GM18867 (cell line): ENCODE measurements at regions not wholly inside any gene's neighbourhood (a gene's known extent, or its start where the extent isn't known, plus 50 kb on each side); places are given as distances from the start of the nearest gene placed in this dataset.
"Not testable (repeated sequence)": the region's sequence is repeated elsewhere in the genome, so short reads cannot be mapped to it uniquely, and the experiment has no call there.

Source experiments
- ATAC-seq: cut with Tn5 transposase; IDR thresholded peaks from one replicate; pipeline ENCODE4 v1.9.1; 2021; ENCODE audit warnings: mild to moderate bottlenecking, moderate library complexity; ENCODE audit not compliant: unreplicated experiment

GRCh38 chr5:56309262-56309826 is 76.2 kb upstream of the ANKRD55 start:
- ATAC-seq = no peak

DNA sequence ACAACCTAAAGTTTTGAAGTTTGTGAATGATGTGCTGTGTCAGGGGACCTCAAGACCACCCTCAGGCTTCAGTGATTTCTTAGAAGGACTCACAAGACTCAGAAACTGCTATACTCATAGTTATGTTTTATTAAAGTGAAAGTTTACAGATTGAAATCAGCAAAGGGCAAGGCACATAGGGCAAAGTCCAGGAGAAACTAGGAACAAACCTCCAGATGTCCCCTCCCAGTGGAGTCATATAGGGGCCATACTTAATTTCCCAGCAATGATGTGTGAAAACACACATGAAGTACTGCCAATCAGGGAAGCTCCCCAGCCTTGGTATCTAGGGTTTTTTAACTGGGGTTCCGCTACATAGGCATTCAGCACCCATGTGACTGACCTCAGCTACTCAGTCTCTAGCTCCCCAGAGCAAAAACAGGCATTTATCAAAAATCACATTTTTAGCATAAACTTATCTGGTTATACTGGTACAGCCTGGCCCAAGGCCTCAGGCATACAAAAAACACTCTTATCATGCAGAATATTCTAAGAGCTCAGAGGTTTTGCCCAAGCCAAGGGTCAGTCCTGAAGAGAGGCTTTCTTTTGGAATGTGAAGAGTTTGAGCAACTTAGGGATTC is 74.7 kb upstream of the ANKRD55 start:
- no peak for ATAC-seq

- no peak for ATAC-seq
Measured at GRCh38 chr5:56306433-56307150, 73.5 kb upstream of the ANKRD55 start.

DNA sequence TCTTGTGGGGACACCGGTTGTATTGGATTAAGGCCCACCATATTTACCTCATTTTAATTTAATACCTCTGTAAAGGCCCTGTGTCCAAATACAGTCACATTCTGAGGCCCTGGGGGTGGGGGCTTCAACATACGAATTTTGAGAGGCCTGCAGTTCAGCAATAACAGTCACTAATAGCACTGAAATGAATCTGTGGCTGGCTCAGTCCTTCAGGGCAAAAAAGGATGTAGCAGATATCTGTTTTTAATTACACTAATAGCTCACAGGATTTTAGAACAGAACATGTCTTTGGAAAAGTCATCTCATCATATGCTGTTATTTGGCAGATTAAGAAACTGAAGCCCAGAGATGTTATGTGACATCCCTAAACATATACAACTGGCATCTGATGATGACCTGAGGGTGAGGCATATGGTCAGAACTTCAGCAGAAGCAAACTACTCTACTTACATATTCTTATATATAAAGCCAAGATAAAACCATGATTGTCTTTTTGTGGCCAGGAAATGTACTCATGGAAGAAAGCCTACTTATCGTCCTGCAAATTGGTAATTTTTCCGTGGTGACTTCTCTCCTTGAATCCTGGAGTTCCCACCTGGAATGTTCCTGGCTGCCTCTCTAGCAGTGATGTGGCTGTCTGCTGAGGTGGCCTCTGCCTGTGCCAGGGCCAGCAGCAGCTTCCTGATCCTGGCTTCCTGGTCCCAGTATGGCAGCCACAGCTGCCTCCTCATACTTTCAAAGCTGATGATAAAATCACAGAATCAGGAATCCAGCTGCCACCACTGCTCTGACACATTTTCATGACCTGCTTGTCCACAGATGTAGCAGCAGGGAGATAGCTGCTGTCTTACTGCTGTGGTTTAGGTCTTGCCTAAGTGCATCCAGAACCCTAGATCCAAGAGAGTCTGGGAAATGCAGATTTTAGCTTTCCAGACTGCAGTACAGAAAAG is 72.1 kb upstream of the ANKRD55 start:
- ATAC-seq = no peak

GRCh38 chr5:56303511-56303910 is 70.4 kb upstream of the ANKRD55 start:
- no peak for ATAC-seq

- no peak for ATAC-seq
Measured at GRCh38 chr5:56302027-56302426, 68.9 kb upstream of the ANKRD55 start.

DNA sequence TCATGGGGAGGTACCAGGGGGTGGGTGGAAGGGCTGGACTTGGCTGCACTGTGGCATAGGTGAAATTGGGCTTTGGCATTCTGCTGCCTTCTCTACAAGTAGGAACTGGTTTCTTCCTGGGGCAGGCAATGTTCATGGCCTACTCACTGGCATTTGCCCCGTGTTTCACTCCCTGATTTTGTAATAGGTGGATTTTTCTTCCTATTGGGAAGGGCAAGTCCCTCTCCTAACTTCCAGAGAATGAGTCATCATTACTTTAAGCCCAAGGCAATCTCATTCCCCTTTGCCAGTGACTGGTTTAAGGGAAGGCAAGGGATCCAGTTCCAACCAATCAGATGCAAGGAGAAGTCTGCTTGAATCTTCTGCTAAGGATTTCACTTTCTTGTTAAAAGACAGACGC is 67.9 kb upstream of the ANKRD55 start:
- no peak for ATAC-seq

DNA sequence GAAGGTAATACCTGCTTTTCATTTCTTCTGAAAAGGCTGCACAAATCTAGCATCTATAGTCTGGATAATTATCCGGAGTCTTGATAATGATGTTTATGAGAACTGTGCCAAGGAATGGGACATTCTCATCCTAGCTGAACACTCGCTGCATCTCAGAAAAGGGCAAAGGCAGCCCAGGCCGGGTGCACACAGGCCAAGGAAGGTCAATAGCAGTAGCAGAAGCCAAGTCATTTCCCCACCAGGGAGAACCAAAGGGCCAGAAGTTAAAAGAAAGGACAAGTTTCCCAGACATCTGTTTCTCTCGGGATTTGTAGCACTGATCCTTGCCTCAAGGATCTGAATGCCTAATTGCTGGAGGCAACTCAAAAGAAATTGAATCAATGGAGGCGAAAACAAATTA is 66.1 kb upstream of the ANKRD55 start:
- ATAC-seq = no peak

GRCh38 chr5:56298336-56299090 is 65.4 kb upstream of the ANKRD55 start:
- ATAC-seq = no peak

- ATAC-seq = no peak
Measured at GRCh38 chr5:56297851-56298250, 64.7 kb upstream of the ANKRD55 start.

DNA sequence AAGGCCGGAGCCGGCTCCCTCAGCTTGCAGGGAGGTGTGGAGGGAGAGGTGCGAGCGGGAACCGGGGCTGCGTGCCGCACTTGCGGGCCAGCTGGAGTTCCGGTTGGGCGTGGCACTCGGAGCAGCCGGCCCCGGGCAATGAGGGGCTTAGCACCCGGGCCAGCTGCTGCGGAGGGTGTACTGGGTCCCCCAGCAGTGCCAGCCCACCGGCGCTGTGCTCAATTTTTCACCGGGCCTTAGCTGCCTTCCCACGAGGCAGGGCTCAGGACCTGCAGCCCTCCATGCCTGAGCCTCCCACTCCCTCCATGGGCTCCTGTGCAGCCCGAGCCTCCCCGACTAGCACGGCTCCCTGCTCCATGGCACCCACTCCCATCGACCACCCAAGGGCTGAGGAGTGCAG is 62.2 kb upstream of the ANKRD55 start:
- ATAC-seq = not testable (repeated sequence)

- ATAC-seq = no peak
Measured at GRCh38 chr5:56294354-56294753, 61.2 kb upstream of the ANKRD55 start.

GRCh38 chr5:56292874-56293273 is 59.7 kb upstream of the ANKRD55 start:
- ATAC-seq = not testable (repeated sequence)

DNA sequence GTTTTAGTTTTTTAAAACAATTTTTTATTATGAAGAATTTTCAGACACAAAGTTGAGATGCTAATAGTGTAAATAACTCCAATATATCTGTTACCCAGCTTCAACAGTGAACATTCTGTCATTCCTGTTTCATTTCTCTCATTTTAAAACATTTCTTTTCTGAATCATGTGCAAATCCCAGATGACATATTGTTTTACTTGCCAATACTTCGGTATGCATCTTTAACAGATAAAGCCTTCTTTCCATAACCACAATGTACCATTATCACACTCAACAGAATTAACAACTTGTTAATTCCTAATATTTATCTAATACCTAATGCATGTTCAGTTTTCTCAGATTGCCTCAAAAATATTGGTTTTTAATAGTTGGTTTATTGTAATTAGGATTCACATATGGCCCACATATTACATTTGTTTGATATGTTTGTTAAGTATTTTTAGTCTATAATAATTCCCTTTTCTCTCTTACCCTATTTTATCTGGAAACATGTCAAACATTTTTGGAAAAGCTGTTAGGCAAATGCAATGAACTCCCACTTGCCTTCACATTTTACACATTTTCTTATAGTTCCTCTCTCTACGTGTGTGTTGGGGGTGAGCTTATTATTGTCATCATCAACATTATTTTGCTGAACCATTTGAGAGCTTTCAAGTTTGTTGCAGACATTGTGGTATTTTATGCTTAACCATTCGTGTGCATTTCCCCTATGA is 58.7 kb upstream of the ANKRD55 start:
- no peak for ATAC-seq

DNA sequence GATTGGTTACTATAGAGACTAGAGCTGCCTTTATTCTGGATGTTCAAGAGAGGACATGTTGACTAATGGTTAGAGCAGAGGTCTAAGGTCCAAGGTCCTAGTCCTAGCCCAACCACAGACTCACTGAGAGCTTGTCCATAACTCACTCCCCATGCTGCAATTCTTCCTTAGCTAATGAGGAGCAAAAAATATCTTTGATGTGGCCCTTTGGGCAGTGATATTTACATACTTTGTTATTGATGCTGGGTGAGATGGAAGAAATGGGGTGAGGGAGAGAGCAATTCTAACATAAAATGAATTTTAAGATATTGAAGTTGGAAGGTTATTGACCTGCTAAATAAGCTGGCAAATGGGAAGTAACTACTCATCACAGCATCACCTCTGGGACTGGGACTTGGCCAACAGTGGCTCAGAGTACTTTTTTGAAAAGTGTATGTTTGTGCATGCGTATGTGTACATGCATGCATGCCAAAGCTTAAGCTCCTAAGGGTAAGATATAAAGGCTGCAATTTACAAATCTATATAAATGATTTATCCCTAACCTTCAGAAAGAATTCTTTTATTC is 58.0 kb upstream of the ANKRD55 start:
- no peak for ATAC-seq

DNA sequence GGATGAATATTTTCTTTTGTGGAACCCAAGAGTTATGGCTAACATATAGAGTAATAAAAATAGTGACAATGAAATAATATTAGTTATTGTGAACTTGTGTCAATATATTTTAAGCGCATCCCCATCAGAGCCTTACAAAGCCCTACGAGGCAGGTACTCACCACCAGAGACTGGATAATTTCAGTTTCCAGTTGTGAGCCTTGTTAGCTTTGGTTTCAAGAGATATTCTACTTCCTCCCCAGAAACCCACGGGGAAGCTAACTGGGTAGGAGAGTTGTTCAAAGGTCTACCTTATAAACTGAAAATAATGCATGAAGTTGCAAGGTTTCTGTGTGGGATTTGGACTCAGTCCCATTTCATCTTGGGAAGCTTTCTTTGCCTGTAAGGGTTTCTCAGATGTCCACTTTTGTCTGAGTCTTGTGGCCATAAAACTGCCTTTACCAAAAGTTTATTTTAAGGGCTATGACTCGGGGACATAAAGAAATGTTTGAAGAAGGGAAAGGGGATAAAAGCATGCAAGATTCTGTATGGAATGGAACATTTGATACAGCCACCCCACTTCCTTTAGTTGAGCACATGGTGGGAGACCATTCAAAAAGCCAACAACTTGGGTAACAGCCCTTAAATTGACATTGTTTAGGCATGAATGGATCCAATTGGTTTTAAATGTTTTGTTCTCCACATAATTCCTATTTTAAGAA is 57.4 kb upstream of the ANKRD55 start:
- no peak for ATAC-seq

- ATAC-seq = no peak
Measured at GRCh38 chr5:56289602-56289987, 56.5 kb upstream of the ANKRD55 start.

GRCh38 chr5:56288873-56289601 is 55.9 kb upstream of the ANKRD55 start:
- no peak for ATAC-seq
